NK-92 treated with Interleukin-12 subunit alpha and Interleukin-12 subunit beta, amount 100 ng/mL, for 24 hours (cell line): ENCODE measurements at regions not wholly inside any gene's neighbourhood (a gene's known extent, or its start where the extent isn't known, plus 50 kb on each side); places are given as distances from the start of the nearest gene placed in this dataset.

Experiments
- DNase-seq: peaks from one replicate; lab custom pipeline; 2025; lab: John Stamatoyannopoulos, UW

DNA sequence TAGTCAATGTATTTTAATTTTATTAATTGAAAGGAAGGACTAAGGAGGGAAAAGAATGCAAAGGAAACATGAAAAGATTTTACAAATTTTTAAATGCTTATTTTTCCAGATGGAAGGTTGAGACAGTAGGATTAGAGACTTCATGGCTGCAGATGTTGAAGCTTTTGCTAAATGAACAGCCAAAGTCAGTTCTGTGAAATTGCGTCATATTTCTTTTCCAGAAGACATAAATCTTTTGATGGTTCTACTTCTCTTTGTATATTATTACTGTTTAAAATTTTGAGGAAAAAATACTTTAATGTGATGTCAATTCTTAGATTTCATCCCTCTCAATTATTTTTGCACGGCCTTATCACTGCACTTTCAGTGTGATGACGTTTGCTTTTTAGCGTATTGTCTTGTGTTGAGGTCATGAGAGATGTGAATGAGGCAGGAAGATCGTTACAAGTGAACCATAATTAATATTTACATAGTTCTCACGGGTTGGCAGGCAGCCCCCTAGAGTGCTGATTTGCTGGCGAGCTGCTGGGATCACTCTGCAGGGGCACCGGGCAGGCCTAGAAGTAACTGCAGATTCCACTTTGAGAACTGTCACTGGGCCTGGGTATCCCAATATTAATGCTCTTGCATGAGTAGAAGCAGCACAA, 158.1 kb downstream of the TBXT start:
- DNase-seq: no peak

DNA sequence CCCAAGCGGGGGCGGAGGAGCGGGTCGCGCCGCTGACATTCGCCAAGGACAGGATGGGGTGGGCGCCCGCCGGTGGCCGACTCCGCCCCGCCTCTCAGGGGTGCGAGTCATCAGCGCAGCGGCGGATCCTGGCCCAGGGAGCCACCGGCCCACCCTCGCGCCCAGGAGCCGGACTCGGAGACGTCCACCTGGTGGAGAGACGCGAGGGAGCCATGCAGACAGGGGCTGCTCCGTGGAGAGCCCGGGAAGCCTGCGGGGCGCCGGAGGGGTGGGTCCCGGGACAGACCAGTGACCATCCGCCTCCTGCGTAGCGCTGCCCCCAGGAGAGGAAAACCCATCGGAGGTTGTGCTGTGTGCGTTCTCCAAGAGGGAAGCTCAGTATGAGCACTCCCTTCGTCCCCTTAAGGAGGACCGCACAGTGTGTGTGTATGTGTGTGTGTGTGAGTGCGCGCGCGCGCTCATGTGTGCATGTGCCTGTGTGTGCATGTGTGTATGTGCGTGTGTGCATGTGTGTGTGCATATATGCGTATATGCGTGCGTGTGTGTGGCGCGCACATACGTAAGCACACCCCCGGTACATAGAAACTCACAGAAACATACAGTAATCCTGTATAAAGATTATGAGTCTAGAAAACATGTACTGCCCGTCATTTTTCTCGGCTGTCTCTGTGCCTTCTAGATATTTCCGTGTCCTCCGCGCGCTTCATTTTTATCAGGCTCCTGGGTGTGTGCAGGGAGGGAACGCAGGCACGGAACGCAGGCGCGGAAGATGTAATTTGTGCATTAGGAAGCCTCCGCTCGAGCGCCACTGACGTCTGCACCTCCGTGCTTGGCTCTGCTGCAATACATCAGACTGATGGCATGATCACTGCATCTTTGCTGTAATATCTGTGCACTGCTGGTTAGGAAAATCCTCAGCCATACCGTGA, 158.9 kb downstream of the TBXT start:
- DNase-seq: no peak

DNA sequence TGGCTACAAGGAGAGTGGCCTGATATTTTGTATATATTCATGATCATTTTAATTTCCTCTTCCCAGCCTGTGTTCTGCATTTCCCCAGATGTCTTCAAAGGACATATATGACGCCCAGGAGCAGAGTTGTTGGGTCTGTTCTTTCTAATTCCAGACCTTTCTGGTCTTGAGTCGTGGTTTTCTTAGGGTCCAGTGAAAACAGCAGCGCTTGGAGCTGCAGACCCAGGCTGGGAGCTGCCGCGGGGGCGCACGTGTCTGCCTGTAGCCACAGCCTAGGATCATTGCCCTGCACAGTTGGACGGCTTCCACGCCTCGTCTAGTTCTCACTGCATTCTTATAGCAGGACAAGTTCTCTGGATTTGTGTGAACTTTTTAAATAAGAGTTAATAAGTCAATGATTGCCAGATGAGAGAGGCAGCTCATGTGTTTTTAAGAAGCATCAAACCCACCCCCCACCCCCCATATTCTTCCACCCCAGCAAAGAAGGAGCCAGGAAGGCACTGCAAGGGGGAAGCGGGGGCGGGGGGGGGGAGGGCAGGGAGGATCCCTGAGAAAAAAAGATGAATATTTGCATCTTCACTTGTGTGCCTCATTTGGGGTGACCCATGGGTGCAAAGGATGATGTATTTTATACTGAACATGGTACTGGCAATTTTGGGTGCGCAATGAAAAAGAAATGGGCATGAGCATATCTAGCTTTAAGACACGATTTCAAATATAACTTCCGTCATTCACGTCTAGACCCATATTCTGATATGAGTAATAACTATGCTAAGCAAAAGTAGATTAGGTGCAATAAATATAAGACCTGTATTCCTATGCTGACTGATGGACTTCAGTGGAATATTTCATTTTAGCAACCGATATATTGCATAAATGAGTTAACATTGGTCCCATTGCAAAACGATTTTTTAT, 160.0 kb downstream of the TBXT start:
- DNase-seq: no peak

DNA sequence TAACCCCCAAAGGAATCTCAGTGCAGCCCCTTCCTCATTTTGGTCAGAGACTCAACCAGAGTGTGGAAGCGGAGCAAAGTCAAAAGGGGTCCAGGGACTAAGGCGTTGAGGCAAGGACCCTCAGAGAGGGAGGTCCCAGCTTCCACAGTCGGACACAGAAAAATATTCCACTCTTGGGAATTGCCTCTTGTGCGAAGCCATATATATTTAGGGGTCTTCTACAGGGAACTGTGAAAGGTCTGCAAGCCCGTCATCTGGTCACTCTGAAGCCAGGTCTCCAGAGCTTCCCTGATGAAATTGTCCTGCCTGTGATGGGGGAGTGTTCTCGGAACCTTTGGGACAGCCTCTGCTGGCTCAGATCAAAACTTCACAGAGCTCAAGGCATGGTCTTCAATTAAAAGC, 160.8 kb downstream of the TBXT start:
- no peak for DNase-seq

DNA sequence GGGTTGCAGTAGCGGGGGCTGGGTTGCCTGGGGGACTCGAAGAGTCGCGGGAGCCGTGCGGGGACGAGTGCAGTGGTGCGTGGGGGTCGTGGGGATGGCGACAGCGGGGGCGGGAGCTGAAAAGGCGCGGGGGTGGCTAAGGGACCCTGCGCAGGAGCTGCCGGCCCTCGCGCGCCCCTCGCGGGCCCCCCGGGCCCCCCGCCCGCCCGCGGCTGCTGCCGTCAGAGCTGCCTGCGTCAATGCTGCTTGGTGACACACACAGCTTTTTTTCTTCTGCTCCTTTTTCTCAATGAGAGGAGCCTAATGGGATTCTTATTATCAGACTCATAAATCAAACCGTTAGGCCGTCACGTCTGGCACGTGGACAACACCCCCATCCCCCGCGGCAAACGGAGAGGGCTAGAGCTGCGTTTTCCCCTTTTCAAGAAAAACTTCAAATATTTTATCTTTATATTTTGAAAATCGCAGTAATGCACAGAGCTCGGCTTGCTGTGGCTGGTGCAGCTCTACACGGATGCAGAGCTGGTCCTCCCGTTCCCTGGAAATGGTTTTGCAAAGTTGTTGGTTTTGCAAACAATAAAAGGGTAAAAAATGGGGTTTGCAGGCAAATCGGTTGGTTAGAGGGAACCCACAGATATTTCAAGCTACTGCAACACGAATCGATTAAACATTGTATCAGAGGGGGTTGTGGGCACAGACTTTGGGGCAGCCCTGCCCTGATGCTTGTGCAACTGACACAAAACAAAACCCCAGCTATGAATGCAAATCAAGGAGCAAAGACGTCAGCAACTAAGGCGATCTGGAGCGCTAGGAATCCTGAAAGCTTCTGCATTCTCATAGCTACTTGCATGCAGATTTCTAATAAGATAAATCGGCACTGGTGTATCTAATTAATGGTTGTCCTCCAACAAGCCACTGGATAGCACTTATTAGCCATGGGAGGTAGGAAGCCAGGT, 161.4 kb downstream of the TBXT start:
- DNase-seq: no peak

DNA sequence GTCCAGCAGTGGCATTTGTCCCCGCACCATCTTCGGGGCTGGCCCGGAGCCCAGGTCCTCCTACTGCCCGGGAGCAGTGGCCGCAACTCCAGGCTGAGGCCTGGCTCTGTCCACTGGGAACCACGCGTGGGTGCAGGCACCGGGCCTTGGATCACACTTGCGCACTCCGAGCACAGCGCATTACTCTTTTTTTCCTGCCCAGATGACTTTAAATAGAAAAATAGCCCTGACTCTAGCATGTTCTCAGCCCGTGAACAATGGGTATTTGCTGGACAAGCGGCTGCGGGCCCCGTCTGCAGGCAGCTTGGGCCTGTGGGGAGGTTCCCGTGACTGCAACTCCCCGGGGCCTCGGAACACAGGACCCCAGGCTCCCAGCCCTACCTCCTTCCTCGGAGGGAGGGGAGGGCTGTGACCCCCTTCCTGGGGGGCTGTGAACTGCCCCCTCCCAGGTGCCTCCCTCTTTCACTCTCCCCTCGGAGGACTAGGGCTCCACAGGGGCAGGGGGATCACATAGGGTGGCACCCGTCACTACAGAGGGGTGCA, 162.2 kb downstream of the TBXT start:
- no peak for DNase-seq

DNA sequence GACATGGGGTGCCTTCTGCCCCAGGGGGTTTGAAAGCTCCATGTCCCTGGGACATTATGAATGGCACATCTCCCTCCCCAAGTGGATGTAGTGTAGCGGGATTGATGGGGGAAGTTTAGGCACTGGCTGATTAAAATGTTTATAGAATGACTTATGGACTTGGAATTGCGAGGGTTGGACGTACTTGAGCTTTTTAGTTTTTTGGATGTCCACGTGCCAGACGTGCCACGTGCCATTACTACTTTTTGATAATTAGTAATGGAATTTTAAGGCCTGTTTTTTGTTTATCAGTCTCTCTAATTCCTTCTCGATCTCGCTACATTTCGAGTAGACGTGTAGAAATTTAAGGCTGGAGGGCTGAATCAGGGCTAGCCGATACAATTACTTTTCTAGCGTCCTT, 162.8 kb downstream of the TBXT start:
- DNase-seq: no peak

DNA sequence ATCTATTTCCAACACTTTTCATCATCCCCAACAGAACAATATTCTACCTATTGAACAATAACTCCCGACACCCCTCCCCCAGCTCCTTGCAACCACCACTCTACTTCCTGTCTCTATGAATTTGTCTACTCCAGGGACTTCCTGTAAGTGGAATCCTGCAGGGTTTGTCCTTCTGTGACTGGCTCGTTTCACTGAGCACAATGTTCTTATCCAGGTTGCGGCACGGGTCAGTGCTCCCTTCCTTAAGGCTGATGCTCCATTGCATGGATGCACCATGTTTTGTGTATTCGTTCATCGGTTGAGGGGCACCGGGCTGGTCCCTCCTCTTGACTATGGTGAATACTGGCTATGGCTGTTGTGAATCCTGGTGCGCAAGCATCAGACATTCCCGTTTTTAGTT, 163.2 kb downstream of the TBXT start:
- no peak for DNase-seq

DNA sequence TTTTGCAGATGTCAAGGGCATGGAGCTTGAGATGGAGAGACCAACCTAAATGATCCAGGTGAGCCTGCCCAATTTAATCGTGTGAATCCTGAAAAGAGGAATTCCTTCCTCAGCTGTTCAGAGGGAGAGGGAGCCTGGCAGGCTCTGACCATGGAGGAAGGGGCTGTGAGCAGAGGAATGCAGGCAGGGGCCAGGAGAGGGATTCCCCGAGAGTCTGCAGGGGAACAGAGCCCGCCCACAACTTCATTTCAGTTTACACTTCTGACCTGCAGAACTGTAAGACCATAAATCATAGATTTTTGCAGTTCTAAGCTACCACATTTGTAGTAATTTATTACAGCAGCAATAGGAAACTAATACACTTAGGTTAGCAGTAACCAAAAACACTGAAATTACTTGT, 164.1 kb downstream of the TBXT start:
- DNase-seq: no peak

DNA sequence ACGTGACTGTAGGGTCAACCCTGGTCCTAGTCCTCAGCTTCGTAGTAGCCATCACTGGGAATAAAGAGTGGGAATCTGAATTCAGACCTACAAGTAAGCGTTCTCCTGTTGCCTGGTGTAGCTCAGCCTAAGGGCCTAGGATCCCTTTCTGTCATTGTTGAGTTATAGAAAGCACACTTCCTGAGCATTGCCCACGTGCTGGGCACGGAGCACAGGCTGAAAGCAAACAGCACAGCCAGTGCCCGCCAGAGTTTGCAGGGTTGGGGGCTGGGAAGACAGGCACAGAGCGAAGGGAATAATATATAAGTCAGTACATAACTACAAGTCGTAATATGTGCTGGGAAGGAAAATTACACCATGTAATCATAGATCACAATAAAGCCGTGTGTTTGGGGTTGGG, 166.3 kb downstream of the TBXT start:
- no peak for DNase-seq

DNA sequence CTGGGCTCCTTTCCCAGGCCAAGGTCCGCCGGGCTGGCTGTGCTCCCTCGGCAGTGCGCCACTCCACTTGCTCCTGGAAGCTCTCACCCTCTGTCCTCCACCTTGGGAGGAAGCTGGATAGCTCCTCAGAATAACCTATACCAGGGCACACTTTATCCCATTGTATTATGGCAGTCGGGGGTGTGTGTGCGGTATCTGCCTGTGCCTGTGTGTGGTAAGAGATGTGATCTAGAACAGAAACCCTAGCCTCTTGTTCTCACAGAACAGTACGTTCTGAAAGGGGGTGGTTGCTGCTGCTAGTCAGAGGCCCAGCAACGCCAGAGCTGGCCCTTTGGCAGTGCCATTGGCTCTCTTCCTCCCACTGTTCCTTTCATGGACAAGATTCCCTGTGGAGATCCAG, 168.4 kb downstream of the TBXT start:
- DNase-seq: no peak

DNA sequence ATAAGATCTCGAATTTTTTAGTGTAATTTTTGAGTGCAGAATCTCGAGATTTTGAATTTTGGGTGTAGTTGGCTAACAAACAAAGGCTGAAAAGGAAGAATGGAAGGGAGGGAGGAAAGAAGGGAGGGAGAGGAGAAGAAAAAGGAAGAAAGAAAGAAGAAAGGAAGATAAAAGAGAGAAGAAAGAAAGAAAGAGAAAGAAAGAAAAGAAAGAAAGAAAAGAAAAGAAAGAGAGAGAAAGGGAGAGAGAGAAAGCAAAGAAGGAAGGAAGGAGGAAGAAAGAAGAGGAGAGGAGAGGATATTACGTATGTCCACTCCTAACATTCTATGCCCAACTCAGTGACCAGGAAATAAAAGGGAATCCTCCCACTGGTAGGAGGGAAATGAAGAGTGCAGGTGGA, 169.6 kb downstream of the TBXT start:
- no peak for DNase-seq

DNA sequence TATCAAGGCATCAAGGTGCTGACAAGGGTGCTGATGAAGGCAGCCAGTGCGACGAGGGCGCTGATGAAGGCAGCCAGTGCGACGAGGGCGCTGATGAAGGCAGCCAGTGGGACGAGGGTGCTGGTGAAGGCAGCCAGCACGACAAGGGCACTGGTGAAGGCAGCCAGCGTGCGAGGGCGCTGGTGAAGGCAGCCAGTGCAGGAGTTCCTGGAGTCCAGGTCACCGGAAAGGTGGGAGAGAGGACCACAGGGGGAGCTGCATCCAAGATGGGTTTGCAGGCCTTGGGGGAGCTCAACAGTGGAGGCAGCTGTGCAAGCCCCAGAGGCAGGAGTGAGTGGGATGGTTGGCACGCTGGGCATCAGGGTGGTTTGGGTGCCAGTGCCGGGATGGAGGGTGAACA, 176.3 kb downstream of the TBXT start:
- no peak for DNase-seq

DNA sequence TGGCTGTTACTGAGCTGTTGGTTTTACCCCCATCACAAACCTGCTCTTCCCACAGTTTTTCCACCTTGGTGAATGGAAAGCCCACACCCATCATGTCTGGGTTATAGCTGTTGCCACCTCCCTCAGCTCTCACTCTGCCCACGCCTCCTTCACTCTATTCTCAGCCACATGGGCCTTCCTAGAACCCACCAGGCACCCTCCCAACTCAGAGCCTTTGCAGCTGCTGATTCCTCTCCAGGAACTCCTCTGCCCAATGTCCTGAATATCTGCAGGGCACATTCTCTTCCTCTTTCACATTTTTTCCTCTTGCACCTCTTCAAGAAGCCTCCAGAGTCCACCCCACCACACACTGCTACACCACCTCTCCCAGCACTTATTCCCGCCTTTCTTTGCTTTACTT, 177.4 kb downstream of the TBXT start:
- DNase-seq: no peak

DNA sequence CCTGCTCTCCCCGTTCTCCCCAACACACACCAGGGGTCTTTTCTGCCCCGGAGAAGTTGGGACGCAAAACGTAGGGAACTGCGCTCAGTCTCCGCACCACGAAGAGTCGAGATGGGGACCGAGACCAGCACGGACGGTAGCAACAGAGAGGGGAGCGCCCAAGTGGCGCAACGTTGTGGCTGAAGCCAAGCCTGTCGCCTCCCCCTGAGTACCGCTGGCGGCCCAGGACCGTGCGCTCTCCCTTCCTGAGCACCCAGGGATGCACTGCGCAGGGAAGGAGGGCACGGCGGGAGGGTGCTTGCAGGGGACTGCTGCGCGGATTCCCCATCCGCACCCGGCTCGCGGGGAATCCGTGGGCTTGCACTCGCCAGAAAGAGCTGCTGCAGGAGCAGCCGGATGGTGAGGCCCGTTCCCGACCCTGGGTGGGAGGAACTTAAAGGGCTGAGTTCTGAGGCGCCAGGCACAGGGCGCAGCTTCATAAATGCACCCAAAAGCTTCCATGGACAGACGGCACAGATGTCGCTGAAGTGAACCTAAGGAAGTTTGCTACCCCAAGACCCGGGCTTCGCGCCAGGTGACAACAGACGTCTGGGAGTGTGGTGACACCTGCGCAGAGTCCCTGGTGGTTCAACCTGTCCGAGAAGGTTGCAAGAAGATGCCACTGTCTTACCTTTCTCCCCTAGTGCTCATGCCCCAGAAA, 178.7 kb downstream of the TBXT start:
- no peak for DNase-seq

DNA sequence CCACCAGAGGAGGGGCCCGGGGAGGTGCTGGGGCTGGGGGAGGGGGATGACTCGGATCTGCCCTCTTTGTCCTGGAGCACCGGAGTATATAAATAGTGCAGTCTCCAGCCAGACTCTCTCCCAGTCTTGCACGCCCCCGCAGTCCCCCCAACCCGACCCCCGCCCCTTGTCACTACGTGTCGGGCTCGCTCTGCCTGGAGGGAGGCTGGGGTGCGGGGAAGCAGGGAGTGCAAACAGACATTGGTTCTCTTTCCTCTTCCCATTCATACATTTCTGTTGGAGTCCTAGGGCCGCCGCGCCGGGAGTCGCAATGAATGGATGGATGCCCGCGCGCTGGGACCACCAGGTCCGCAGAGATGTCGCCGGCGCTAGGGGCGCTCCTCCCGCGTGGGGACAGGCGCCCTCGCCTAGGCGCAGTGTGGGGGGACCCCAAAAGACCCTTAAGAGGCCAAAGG, 179.3 kb downstream of the TBXT start:
- DNase-seq: no peak

DNA sequence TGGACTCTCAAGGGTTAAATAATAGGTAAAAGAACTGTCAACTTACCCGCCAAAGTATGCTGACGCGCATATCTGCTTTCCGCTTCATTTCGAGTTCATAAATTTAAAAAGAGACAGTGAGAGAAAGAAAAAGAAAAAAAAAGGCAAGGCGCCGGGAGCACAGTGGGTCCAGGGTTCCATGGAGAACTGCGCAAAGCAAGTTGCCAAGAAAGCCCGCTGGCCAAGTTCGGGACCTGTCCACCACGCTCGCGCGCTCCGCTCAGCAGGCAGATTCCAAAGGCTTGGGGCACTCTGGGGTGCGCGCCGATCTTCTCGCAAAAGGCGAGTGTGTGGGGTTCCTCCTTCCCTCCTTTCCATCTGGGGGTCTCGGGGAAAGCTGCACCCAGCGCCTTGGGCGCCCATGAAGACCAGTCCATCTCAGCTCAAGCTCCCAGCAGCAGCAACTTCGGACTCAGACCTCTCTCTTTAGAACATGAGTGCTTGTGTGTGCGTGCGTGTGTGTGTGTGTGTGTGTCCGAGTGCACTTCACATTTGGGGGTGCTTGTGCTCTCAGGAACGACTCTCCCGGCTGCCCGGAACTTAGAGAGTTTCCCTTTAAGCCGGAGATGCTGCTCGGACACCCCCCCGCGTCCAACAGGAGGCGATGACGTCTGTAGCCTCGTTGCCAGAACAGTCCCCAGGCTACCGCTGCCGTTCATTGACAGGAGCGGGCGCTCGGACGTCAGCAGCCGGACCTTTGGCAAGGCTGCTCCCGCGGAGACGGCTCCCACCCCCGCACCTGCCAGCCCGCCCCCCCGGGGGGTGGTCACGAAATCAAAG, 180.0 kb downstream of the TBXT start:
- no peak for DNase-seq

DNA sequence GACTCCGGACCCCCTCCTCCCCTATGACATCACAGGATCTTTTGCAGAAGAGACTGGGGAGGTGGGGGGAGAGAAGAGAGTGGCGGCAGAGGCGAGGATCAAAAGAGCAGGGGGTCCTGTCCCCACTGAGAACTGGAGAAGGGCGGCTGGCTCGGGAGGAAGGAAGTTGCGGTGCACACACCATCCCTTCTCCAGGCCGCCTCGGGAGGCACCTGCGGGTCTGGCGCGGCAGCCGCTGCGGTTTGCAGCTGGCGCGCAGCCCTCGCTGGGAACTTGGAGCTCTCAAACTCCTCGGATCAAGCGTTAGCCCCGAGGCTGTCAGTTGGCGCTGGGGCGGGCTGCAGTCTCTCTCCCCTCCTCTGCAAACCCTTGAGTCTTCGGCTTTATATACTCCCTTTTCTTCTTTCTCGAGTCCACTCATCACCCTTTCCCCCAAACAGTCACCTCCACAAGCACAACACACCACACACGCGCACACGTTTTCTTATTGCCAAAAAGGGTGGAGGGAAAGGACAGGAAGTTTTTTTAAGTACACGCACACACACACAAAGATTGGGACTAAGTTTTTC, 180.7 kb downstream of the TBXT start:
- no peak for DNase-seq

DNA sequence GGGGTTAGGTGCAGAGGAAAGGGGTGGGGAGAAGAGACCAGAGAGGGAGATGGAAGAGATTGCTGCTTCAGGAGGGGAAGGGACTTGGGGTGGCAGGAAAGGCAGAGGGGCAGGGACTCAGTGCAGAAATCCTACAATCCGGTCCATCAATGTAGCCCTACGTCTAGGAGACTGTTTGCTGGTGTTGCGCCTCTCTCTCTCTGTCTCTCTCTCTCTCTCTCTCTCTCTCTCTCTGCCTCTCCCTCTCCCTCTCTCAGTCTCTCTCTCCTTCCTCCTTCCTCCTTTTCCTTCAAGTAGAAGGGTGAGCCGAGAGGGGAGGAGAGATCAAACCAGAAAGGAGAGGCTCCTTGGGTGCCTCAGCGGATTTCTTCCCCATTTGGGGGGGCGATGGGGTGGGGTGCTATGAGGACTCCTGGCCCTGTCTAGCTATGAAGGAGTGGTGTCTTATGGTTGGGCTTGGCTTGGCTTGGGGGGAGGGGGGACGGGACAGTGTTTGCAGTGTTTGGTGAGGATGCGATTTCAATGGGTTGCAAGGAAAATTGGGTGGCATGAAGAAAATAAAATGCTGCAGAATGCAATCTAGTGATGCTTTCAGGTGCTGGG, 181.2 kb downstream of the TBXT start:
- DNase-seq: no peak
